ENCODE measurements at regions not wholly inside any gene's neighbourhood (a gene's known extent, or its start where the extent isn't known, plus 50 kb on each side); places are given as distances from the start of the nearest gene placed in this dataset.

GRCh38 chr5:1669276-1670155 lies 130.1 kb downstream of the MRPL36 start:
- Histone ChIP-seq H3K9me3 (ENCODE audit: control insufficient read depth, insufficient read depth, low read depth, low read length) (no peaks in the 10 kb centered on the region), H3K36me3 (ENCODE audit: control insufficient read depth, insufficient read depth, low read length) (no peaks in the 10 kb centered on the region), H3K79me2 (ENCODE audit: control insufficient read depth, insufficient read depth, low read length) (no peaks in the 10 kb centered on the region), H3K4me1 (ENCODE audit: control insufficient read depth, extremely low read depth, insufficient read depth, low read length) (no peaks in the 10 kb centered on the region), H2AFZ (ENCODE audit: low read length) (no peak overlapping the region), H3K4me3 (replicated peaks in 1 of 4; ENCODE audit: control extremely low read depth in 1 of 4, insufficient read depth in 1 of 4, low read depth in 3 of 4, low read length in 4 of 4) (no peak overlapping the region), H3K27me3 (ENCODE audit: control insufficient read depth, insufficient read depth, low read length) (peaks cover 43% of the 10 kb centered on the region), H3K9ac (ENCODE audit: insufficient read depth, low read length) (no peak overlapping the region), H3K27ac (ENCODE audit: insufficient read depth, low read length) (no peak overlapping the region), H4K20me1 (ENCODE audit: control insufficient read depth, extremely low read depth, insufficient read depth, low read length) (no peaks in the 10 kb centered on the region), H3K4me2 (ENCODE audit: extremely low read depth, insufficient read depth, low read length) (no peak overlapping the region)
- no peak for DNase-seq (ENCODE audit: low read depth in 2 of 2)
- TF ChIP-seq EZH2 (IDR thresholded peaks at IDR 0.05; ENCODE audit: low read length, missing control alignments) (no peak), CTCF (conservative IDR thresholded peaks at IDR 0.05 in 1 of 2, IDR thresholded peaks at IDR 0.05 in 1 of 2; ENCODE audit: low read depth in 1 of 2, low read length in 2 of 2) (no peak)

- H3K27me3 ChIP-seq (ENCODE audit: control insufficient read depth, insufficient read depth, low read length): peaks cover 41% of the 10 kb centered on the region
- H3K4me1 ChIP-seq (ENCODE audit: control insufficient read depth, extremely low read depth, insufficient read depth, low read length): no peaks in the 10 kb centered on the region
- H4K20me1 ChIP-seq (ENCODE audit: control insufficient read depth, extremely low read depth, insufficient read depth, low read length): no peaks in the 10 kb centered on the region
- no peaks in the 10 kb centered on the region for H3K79me2 ChIP-seq (ENCODE audit: control insufficient read depth, insufficient read depth, low read length)
- TF ChIP-seq CTCF (conservative IDR thresholded peaks at IDR 0.05 in 1 of 2, IDR thresholded peaks at IDR 0.05 in 1 of 2; ENCODE audit: low read depth in 1 of 2, low read length in 2 of 2) (no peak), EZH2 (IDR thresholded peaks at IDR 0.05; ENCODE audit: low read length, missing control alignments) (peak; percentile 4)
- no peak overlapping the region for H3K9ac ChIP-seq (ENCODE audit: insufficient read depth, low read length)
- no peak overlapping the region for H3K4me2 ChIP-seq (ENCODE audit: extremely low read depth, insufficient read depth, low read length)
- H3K36me3 ChIP-seq (ENCODE audit: control insufficient read depth, insufficient read depth, low read length): no peaks in the 10 kb centered on the region
- no peak overlapping the region for H3K27ac ChIP-seq (ENCODE audit: insufficient read depth, low read length)
- no peak overlapping the region for H3K4me3 ChIP-seq (replicated peaks in 1 of 4; ENCODE audit: control extremely low read depth in 1 of 4, insufficient read depth in 1 of 4, low read depth in 3 of 4, low read length in 4 of 4)
- DNase-seq (ENCODE audit: low read depth in 2 of 2): no peak
- H2AFZ ChIP-seq (ENCODE audit: low read length): no peak overlapping the region
- no peaks in the 10 kb centered on the region for H3K9me3 ChIP-seq (ENCODE audit: control insufficient read depth, insufficient read depth, low read depth, low read length)
Measured at GRCh38 chr5:1668141-1668721, 131.4 kb downstream of the MRPL36 start.

GRCh38 chr5:1667648-1668140 lies 131.9 kb downstream of the MRPL36 start:
- H3K4me3 ChIP-seq (replicated peaks in 1 of 4; ENCODE audit: control extremely low read depth in 1 of 4, insufficient read depth in 1 of 4, low read depth in 3 of 4, low read length in 4 of 4): no peak overlapping the region
- peaks cover 36% of the 10 kb centered on the region for H3K27me3 ChIP-seq (ENCODE audit: control insufficient read depth, insufficient read depth, low read length)
- no peaks in the 10 kb centered on the region for H3K4me1 ChIP-seq (ENCODE audit: control insufficient read depth, extremely low read depth, insufficient read depth, low read length)
- H4K20me1 ChIP-seq (ENCODE audit: control insufficient read depth, extremely low read depth, insufficient read depth, low read length): no peaks in the 10 kb centered on the region
- no peaks in the 10 kb centered on the region for H3K36me3 ChIP-seq (ENCODE audit: control insufficient read depth, insufficient read depth, low read length)
- no peak for TF ChIP-seq CTCF (conservative IDR thresholded peaks at IDR 0.05 in 1 of 2, IDR thresholded peaks at IDR 0.05 in 1 of 2; ENCODE audit: low read depth in 1 of 2, low read length in 2 of 2)
- peak; percentile 78 for TF ChIP-seq EZH2 (IDR thresholded peaks at IDR 0.05; ENCODE audit: low read length, missing control alignments)
- no peak overlapping the region for H3K27ac ChIP-seq (ENCODE audit: insufficient read depth, low read length)
- DNase-seq (ENCODE audit: low read depth in 2 of 2): no peak
- H3K4me2 ChIP-seq (ENCODE audit: extremely low read depth, insufficient read depth, low read length): no peak overlapping the region
- H2AFZ ChIP-seq (ENCODE audit: low read length): no peak overlapping the region
- no peaks in the 10 kb centered on the region for H3K9me3 ChIP-seq (ENCODE audit: control insufficient read depth, insufficient read depth, low read depth, low read length)
- H3K9ac ChIP-seq (ENCODE audit: insufficient read depth, low read length): no peak overlapping the region
- H3K79me2 ChIP-seq (ENCODE audit: control insufficient read depth, insufficient read depth, low read length): no peaks in the 10 kb centered on the region

All from fibroblast of lung (primary cell).